Adrenal gland (tissue), 9 donors: ENCODE measurements at regions not wholly inside any gene's neighbourhood (a gene's known extent, or its start where the extent isn't known, plus 50 kb on each side); places are given as distances from the start of the nearest gene placed in this dataset.

ENCODE experiments used
- DNase-seq, 7 donors: peaks; one replicate each; pipeline ENCODE4 v3.0.0-alpha.2; 2019 to 2020
- H3K27ac ChIP-seq, 5 donors: fragments of 200-600 bp; sonication (generic) in 4 of 5; 1 replicate in 3 of 5; 2 replicates in 2 of 5; pipeline versions ENCODE4 v1.5.1 to v1.8.0; 2016 to 2020; ENCODE audit warnings: mild to moderate bottlenecking in 1 of 5
- H3K27me3 ChIP-seq: fragments of 200-600 bp; 2 replicates; pipeline ENCODE4 v1.8.0; 2021
- H3K36me3 ChIP-seq, 2 donors: fragments of 200-600 bp; replicated peaks in 1 of 2; 1 replicate in 1 of 2; 2 replicates in 1 of 2; pipeline versions ENCODE4 v1.5.1 to v1.8.0; 2018 to 2022
- H3K4me1 ChIP-seq, 2 donors: fragments of 200-600 bp; replicated peaks in 1 of 2; 1 replicate in 1 of 2; 2 replicates in 1 of 2; pipeline versions ENCODE4 v1.5.1 to v1.8.0; 2018 to 2021
- H3K4me3 ChIP-seq, 4 donors: fragments of 200-600 bp; sonication (generic) in 3 of 4; one replicate each; pipeline ENCODE4 v1.5.1; 2016 to 2018
- H3K9me3 ChIP-seq, 3 donors: fragments of 200-600 bp; sonication (generic) in 1 of 3; replicated peaks in 1 of 3; 1 replicate in 2 of 3; 2 replicates in 1 of 3; pipeline versions ENCODE4 v1.5.1 to v1.8.0; 2016 to 2021
- POLR2A ChIP-seq, 2 donors: fragments of 450-650 bp; IDR thresholded peaks; one replicate each; pipeline ENCODE4 v1.6.1; 2017; ENCODE audit warnings: antibody characterized with exemption in 2 of 2, mild to moderate bottlenecking in 2 of 2, moderate library complexity in 1 of 2
- WGBS, 4 donors: extraction: QIAGEN DNeasy Blood & Tissue Kit in 2 of 4; methylation state at CpG; one replicate each; pipeline versions ENCODE4 v1.1.5 to v1.1.7; 2013 to 2017; 5-methylcytosine and 5-hydroxymethylcytosine counted together
- intact Hi-C, 2 donors: fragments of 100-400 bp; cut with DNase I; formaldehyde crosslinking; loops; one replicate each; pipeline versions ENCODE4 v1.14.1 to v1.15.0; 2022 to 2023
- TF ChIP-seq, protein P1 (sequence below), 6 experiments: fragments of 450-650 bp in 4 of 6; fragments of 200-600 bp in 2 of 6; sonication (generic) in 1 of 6; IDR thresholded peaks; 1 replicate in 5 of 6; 2 replicates in 1 of 6; pipeline versions ENCODE4 v1.5.1 to v1.8.0; 2016 to 2021; ENCODE audit warnings: antibody characterized with exemption in 6 of 6, mild to moderate bottlenecking in 2 of 6, moderate library complexity in 1 of 6
- donor health status: healthy with polysubstance abuse.
- donor health status: Bipolar disorder and iron deficiency.
- donor health status: DM: yes; HTN: yes; CAD: no.
- donor health status: DM: no; HTN: no; CAD: no.
- donor health status: DM: no; HTN: no; CAD: no.

DNA sequence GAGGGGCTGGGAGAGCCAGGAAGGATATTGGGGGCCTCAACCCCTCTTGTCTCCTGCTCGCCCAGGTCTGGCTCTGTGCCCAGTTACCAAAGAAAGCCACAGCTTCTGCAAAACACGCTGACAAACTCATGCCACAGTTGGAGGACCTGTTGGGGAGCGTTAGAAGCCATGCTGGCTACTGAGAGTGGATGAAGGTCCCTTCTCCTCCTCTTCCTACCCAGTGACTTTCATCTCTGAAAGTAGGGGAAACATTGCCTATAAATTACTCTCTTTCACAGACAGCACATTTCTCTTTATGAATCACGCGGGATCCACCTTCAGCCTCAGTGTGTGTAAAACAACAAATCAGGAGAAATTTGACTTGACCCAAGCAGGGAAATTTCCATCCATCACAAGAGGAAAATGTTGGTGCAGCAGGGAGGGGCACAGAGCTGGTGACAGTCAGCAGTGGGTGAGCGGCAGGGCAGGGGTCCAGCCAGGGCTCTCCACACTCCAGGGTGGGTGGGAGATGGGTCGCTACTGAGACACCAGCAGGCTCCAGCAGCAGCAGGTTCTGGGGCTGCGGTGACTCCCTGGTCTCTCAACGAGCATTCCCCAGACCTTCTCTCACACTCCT lies 181.9 kb downstream of the FGF18 start:
- no peaks in the 10 kb centered on the region for H3K9me3 ChIP-seq
- H3K27ac ChIP-seq: no peak overlapping the region
- DNase-seq: peak in 1 of 7 donors; percentile 25
- no peaks in the 10 kb centered on the region for H3K36me3 ChIP-seq
- WGBS, 4 donors: 33 to 41% (median 34%) methylated on average over 9 of the region's 9 CpGs
- no peak for TF ChIP-seq POLR2A (IDR thresholded peaks at IDR 0.05)
- TF ChIP-seq, protein P1, sequence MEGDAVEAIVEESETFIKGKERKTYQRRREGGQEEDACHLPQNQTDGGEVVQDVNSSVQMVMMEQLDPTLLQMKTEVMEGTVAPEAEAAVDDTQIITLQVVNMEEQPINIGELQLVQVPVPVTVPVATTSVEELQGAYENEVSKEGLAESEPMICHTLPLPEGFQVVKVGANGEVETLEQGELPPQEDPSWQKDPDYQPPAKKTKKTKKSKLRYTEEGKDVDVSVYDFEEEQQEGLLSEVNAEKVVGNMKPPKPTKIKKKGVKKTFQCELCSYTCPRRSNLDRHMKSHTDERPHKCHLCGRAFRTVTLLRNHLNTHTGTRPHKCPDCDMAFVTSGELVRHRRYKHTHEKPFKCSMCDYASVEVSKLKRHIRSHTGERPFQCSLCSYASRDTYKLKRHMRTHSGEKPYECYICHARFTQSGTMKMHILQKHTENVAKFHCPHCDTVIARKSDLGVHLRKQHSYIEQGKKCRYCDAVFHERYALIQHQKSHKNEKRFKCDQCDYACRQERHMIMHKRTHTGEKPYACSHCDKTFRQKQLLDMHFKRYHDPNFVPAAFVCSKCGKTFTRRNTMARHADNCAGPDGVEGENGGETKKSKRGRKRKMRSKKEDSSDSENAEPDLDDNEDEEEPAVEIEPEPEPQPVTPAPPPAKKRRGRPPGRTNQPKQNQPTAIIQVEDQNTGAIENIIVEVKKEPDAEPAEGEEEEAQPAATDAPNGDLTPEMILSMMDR (IDR thresholded peaks at IDR 0.05): no peak
- H3K27me3 ChIP-seq: no peaks in the 10 kb centered on the region
- no peaks in the 10 kb centered on the region for H3K4me1 ChIP-seq
- intact Hi-C loops: no loop called here
- H3K4me3 ChIP-seq: no peak overlapping the region

DNA sequence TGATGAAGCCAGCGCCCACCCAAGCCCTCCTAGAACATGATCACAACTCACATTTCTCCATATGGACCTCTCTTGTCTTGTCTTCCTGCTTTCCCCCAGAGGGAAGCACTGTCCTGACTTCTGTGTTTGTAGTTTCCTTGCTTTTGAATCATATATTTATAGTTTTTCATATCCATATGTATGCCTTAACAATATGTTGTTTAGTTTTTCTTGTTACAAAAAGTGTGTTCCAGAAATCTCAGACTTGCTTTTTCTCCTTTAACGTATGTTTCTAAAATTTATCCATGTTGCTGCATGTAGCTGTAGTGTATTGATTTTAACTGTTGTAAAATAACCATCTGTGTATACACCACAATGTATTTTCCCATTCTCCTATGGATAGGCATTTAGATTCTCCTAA lies 182.0 kb upstream of the SMIM23 start:
- no peaks in the 10 kb centered on the region for H3K27me3 ChIP-seq
- TF ChIP-seq, protein P1 (IDR thresholded peaks at IDR 0.05): no peak
- no peak for TF ChIP-seq POLR2A (IDR thresholded peaks at IDR 0.05)
- H3K27ac ChIP-seq: no peak overlapping the region
- H3K4me3 ChIP-seq: no peak overlapping the region
- no peaks in the 10 kb centered on the region for H3K36me3 ChIP-seq
- intact Hi-C loops: no loop called here
- no peaks in the 10 kb centered on the region for H3K4me1 ChIP-seq
- no peaks in the 10 kb centered on the region for H3K9me3 ChIP-seq
- 46 to 96% (median 88%) methylated on average over 2 of the region's 2 CpGs for WGBS, 4 donors
- no peak for DNase-seq

DNA sequence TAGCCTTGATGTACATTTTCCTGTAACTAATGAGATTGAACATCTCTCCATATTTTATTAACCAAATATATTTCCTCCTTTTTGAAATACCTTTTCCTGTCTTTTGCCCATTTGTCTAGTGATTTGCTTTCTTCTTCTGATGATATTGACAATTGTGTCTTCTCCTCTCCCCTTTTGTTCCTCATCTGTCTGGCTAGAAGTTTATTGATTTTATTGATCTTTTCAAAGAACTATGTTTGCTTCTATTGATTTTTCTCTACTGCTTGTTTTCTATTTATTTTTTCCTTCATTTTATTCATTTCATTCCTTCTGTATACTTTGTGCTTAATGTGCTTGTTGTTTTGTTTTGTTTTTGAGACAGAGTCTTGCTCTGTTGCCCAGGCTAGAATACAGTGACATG lies 181.4 kb upstream of the SMIM23 start:
- Histone ChIP-seq H3K4me1 (no peaks in the 10 kb centered on the region), H3K4me3 (no peak overlapping the region), H3K27me3 (no peaks in the 10 kb centered on the region), H3K36me3 (no peaks in the 10 kb centered on the region), H3K9me3 (no peaks in the 10 kb centered on the region), H3K27ac (no peak overlapping the region)
- no peak for TF ChIP-seq POLR2A (IDR thresholded peaks at IDR 0.05)
- TF ChIP-seq, protein P1 (IDR thresholded peaks at IDR 0.05): no peak
- intact Hi-C loops: no loop called here
- no peak for DNase-seq

DNA sequence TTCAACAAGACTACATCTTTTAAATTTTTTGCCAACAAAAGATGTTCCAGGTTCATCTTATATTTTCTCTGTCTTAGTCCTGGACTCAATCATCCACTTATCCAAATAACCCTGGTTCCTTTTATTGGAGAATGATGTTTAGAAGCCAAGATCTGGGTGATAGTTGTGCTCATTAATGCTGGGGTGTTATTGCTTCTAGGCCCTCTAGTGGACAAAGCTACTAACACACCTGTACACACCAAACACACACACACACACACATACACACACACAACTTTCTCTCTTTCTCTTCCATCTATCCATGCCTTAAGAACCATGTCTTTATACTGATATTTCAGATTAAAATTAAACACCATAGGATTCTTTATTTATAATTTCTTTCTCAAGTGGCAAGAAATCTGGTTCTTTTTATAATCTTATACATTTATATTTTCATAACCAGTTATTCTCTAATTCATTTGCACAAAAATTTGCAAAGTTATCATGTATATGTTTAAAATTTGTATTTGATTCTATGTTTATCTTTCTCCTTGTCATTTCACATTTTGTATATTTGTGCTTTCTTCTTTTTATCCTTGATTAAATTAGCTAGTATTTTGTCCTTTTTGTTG lies 179.1 kb upstream of the SMIM23 start:
- no peak for DNase-seq

More for the DNA sequence above, 179.1 kb upstream of the SMIM23 start:
- intact Hi-C loops: no loop called here
- no peak overlapping the region for H3K27ac ChIP-seq
- no peaks in the 10 kb centered on the region for H3K9me3 ChIP-seq
- H3K27me3 ChIP-seq: no peaks in the 10 kb centered on the region
- TF ChIP-seq POLR2A (IDR thresholded peaks at IDR 0.05): no peak
- TF ChIP-seq, protein P1 (IDR thresholded peaks at IDR 0.05): peak in 3 of 6 experiments; percentile 14 to 30 (median 30)
- H3K36me3 ChIP-seq: no peaks in the 10 kb centered on the region
- no peaks in the 10 kb centered on the region for H3K4me1 ChIP-seq
- no peak overlapping the region for H3K4me3 ChIP-seq
